NCI-H774 (cell line): ENCODE measurements at regions not wholly inside any gene's neighbourhood (a gene's known extent, or its start where the extent isn't known, plus 50 kb on each side); places are given as distances from the start of the nearest gene placed in this dataset.
"Not testable (repeated sequence)": the region's sequence is repeated elsewhere in the genome, so short reads cannot be mapped to it uniquely, and the experiment has no call there.

Experiments
- DNase-seq: peaks from one replicate; lab custom pipeline; 2025; lab: John Stamatoyannopoulos, UW

DNA sequence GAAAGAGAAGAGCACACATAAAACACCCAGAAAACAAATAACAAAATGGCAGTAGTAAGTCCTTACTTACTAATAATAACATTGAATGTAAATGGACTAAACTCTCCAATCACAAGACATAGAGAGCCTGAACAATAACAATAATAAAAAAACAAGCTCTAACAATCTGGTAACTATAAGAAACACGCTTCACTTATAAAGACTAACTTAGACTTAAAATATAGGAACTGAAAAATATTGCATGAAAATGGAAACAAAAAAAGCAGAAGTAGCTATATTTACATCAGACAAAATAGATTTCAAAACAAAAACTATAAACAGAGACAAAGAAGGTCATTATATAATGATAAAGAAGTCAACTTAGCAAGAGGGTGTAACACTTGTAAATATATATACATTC, 83.1 kb upstream of the LYPLAL1 start:
- no peak for DNase-seq

DNA sequence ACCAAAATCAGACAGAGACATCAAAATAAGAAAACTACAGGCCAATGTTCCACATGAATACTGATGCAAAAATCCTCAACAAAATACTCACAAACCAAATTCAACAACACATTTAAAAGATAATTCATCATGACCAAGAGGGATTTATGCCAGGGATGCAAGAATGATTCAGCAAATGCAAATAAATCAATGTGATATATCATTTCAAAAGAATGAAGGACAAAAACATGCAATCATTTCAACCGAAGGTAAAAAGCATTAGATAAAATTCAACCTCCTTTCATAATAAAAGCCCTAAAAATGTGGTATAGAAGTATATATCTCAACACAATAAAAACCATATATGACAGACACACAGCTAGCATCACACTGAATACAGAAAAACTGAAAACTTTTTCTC, 81.5 kb upstream of the LYPLAL1 start:
- no peak for DNase-seq

- DNase-seq, result no peak
Measured at GRCh38 chr1:219099307-219099706, 74.4 kb upstream of the LYPLAL1 start.

- no peak for DNase-seq
Measured at GRCh38 chr1:219100059-219100458, 73.6 kb upstream of the LYPLAL1 start.

DNA sequence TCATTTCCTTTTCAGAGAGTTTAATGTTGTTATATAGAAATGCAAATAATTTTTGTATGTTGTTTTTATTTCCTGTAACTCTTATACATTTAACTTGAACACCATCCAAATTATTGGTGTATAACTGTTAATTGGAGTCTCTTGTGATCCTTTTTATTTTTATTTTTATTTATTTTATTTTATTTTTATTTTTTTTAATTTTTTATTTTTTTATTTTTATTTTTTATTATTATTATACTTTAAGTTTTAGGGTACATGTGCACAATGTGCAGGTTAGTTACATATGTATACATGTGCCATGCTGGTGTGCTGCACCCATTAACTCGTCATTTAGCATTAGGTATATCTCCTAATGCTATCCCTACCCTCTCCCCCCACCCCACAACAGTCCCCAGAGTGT, 71.2 kb upstream of the LYPLAL1 start:
- DNase-seq, result not testable (repeated sequence)

DNA sequence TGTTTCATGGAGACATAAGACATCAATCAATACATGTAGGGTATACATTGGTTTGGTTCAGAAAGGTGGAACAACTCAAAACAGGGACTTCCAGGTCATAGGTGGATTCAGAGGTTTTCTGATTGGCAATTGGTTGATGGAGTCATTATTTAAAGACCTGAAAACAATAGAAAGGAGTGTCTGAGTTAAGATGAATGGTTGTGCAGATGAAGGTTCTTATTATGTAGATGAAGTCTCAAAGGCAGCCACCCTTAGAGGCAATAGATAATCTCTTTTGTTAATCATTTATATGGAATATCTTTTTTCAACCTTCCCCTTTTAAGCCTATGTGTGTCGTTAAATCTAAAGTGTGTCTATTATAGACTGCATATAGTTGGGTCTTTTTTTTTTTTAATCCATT, 67.8 kb upstream of the LYPLAL1 start:
- no peak for DNase-seq

GRCh38 chr1:219109424-219110018, 64.2 kb upstream of the LYPLAL1 start:
- no peak for DNase-seq

GRCh38 chr1:219113261-219113660, 60.4 kb upstream of the LYPLAL1 start:
- DNase-seq, result no peak

DNA sequence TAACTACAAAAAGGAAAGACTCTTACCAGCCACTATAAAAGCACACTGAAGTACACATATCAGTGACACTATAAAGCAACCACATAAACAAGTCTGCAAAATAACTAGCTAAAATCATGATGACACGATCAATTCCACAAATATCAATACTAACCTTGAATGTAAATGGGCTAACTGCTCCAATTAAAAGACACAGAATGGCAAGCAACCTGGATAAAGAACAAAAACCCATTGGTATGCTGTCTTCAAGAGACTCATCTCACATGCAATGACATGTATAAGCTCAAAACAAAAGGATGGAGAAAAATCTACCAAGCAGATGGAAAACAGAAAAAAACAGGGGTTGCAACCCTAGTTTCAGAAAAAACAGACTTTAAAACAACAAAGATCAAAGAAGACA, 59.7 kb upstream of the LYPLAL1 start:
- no peak for DNase-seq

DNA sequence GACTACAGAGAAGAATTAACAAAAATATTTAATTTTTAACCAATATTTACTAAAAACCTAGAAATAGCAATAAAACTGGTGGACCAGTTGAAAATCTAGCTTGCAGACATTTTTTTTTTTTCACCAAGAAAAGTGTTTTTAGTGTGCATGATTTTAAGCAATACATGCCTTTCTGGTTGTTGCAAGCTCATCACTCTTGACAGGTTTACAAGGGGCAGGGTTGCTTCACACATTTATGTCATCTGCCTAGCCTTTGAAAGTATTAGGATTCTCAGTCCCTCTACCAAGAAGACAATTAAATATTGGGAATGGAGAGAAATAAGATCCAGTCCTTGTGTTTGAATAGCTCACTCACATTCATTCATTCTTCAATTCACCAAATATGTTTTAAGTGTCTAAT, 53.8 kb upstream of the LYPLAL1 start:
- no peak for DNase-seq

DNA sequence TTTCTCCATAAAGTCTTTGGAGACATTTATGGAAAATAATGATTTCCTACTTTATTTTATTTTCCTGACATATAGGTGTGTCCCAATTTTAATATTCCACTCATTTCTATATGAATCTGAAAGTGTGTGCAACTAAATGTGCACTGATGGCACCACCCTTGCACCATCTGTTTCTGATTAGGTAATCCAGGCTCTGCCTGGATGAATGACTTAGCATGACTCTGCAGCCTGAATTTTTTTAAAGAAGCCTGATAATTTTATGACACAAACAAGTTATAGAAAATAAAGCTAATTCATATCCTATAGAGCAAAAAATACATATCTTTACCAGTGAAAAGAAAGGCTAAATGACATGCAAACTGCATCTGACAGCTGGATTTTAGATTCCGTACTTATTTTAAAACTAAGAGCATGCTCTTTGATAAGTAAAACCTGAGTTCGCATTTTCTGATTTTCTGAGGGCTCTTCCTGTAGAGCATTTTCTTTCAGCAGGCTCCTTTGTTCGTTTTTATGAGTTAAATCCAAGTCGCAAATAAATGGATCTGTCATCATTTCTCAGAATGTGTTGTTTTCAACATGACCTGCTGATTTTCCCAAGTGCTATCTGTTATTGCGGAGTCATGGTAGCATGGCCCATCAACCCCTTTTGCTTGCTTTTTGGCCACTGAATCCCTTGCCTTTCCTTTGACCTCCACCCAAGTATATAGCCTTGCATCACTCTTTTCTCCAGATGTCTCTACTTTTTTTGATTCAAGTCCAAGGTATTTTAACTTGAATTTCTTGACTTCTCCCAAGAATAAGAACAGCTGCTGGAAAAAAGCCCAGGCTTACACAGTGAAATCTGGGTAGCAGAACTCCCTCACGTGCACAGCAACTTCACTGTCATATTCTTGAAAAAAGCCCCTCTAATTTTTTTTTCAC, 52.8 kb upstream of the LYPLAL1 start:
- DNase-seq, result no peak

DNA sequence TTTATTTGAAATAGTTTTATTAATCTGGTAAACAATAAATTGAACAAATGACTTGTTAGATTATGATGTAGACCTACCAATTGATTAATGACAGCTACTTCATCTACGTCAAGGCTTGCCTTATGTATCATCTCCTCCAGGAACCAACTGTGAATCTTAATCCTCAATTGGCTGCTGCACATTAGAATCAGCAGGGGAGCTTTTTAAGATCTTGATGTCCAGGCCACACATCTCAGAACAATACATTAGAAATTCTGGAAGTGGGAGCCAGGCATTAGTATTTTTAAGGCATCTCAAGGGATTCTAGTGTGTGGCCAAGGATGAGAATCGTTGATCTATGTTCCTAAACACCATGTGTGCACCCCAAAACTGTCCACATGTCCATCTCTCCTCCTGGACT, 52.0 kb upstream of the LYPLAL1 start:
- no peak for DNase-seq

GRCh38 chr1:219123036-219123435, 50.6 kb upstream of the LYPLAL1 start:
- DNase-seq, result no peak
